ENCODE measurements at regions not wholly inside any gene's neighbourhood (a gene's known extent, or its start where the extent isn't known, plus 50 kb on each side); places are given as distances from the start of the nearest gene placed in this dataset.

DNA sequence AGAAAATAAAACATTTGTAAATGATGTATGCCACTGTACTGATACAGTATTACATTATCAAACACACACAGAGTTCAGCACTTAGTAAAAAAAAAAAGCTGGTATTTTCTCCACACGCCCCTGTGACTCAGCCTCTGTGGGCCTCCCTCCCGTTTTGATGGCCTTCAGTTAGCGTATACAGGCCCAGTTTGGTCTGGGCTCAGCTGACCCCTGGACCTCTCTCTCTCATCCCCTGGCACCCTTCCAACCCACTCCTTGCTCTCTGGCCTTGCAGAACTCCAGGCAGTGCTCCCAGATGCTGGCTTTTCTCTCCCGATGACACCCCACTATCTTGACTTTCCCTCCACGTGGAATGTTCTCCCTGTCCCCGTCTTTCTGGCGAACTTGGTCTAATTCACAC is 89.0 kb upstream of the LIMCH1 start:
- TF ChIP-seq POLR2AphosphoS5 (IDR thresholded peaks at IDR 0.05; ENCODE audit: low read depth) (no peak), SPI1 (IDR thresholded peaks at IDR 0.05; ENCODE audit: borderline replicate concordance, low read depth) (no peak), GABPA (IDR thresholded peaks at IDR 0.05; ENCODE audit: low read depth) (no peak)
- TF ChIP-seq, protein P1, sequence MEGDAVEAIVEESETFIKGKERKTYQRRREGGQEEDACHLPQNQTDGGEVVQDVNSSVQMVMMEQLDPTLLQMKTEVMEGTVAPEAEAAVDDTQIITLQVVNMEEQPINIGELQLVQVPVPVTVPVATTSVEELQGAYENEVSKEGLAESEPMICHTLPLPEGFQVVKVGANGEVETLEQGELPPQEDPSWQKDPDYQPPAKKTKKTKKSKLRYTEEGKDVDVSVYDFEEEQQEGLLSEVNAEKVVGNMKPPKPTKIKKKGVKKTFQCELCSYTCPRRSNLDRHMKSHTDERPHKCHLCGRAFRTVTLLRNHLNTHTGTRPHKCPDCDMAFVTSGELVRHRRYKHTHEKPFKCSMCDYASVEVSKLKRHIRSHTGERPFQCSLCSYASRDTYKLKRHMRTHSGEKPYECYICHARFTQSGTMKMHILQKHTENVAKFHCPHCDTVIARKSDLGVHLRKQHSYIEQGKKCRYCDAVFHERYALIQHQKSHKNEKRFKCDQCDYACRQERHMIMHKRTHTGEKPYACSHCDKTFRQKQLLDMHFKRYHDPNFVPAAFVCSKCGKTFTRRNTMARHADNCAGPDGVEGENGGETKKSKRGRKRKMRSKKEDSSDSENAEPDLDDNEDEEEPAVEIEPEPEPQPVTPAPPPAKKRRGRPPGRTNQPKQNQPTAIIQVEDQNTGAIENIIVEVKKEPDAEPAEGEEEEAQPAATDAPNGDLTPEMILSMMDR (IDR thresholded peaks at IDR 0.05; ENCODE audit: insufficient read depth, low read length), result no peak
- TF ChIP-seq, protein P2, sequence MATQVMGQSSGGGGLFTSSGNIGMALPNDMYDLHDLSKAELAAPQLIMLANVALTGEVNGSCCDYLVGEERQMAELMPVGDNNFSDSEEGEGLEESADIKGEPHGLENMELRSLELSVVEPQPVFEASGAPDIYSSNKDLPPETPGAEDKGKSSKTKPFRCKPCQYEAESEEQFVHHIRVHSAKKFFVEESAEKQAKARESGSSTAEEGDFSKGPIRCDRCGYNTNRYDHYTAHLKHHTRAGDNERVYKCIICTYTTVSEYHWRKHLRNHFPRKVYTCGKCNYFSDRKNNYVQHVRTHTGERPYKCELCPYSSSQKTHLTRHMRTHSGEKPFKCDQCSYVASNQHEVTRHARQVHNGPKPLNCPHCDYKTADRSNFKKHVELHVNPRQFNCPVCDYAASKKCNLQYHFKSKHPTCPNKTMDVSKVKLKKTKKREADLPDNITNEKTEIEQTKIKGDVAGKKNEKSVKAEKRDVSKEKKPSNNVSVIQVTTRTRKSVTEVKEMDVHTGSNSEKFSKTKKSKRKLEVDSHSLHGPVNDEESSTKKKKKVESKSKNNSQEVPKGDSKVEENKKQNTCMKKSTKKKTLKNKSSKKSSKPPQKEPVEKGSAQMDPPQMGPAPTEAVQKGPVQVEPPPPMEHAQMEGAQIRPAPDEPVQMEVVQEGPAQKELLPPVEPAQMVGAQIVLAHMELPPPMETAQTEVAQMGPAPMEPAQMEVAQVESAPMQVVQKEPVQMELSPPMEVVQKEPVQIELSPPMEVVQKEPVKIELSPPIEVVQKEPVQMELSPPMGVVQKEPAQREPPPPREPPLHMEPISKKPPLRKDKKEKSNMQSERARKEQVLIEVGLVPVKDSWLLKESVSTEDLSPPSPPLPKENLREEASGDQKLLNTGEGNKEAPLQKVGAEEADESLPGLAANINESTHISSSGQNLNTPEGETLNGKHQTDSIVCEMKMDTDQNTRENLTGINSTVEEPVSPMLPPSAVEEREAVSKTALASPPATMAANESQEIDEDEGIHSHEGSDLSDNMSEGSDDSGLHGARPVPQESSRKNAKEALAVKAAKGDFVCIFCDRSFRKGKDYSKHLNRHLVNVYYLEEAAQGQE (IDR thresholded peaks at IDR 0.05; ENCODE audit: insufficient replicate concordance, low read depth), result no peak
- Histone ChIP-seq H3K27me3 (ENCODE audit: insufficient read depth, poor library complexity, severe bottlenecking) (peaks cover 2% of the 10 kb centered on the region), H3K27ac (replicated peaks) (no peak overlapping the region), H3K4me3 (replicated peaks; ENCODE audit: insufficient read depth, low read length) (no peak overlapping the region)
- no peak for DNase-seq (ENCODE audit: low read depth in 1 of 2, low spot score in 1 of 2)

DNA sequence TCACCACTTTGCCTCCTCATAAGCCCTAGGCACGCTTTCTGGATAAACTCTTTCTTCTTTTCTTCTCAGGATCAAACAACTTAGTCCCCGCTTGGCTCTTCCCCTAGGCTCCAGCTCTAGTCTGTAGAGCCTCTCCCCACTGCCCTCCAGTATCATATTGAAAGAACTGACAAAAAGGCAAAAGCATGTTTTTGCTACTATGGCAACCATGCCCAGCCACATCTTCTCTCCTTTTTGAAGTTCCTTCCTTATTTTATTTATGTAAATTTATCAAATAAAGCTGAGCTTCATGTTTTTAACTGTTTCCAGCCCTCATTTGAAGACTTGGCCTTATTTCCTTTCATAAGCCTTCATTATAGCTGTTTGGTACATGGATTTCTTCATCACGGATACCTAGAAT is 86.0 kb upstream of the LIMCH1 start:
- no peak overlapping the region for H3K27ac ChIP-seq (replicated peaks)
- no peak overlapping the region for H3K4me3 ChIP-seq (replicated peaks; ENCODE audit: insufficient read depth, low read length)
- no peak for DNase-seq (ENCODE audit: low read depth in 1 of 2, low spot score in 1 of 2)
- H3K27me3 ChIP-seq (ENCODE audit: insufficient read depth, poor library complexity, severe bottlenecking), result no peaks in the 10 kb centered on the region
- TF ChIP-seq POLR2AphosphoS5 (IDR thresholded peaks at IDR 0.05; ENCODE audit: low read depth), result no peak
- TF ChIP-seq, protein P2 (IDR thresholded peaks at IDR 0.05; ENCODE audit: insufficient replicate concordance, low read depth), result no peak
- no peak for TF ChIP-seq GABPA (IDR thresholded peaks at IDR 0.05; ENCODE audit: low read depth)
- TF ChIP-seq SPI1 (IDR thresholded peaks at IDR 0.05; ENCODE audit: borderline replicate concordance, low read depth), result no peak
- TF ChIP-seq, protein P1 (IDR thresholded peaks at IDR 0.05; ENCODE audit: insufficient read depth, low read length), result no peak

DNA sequence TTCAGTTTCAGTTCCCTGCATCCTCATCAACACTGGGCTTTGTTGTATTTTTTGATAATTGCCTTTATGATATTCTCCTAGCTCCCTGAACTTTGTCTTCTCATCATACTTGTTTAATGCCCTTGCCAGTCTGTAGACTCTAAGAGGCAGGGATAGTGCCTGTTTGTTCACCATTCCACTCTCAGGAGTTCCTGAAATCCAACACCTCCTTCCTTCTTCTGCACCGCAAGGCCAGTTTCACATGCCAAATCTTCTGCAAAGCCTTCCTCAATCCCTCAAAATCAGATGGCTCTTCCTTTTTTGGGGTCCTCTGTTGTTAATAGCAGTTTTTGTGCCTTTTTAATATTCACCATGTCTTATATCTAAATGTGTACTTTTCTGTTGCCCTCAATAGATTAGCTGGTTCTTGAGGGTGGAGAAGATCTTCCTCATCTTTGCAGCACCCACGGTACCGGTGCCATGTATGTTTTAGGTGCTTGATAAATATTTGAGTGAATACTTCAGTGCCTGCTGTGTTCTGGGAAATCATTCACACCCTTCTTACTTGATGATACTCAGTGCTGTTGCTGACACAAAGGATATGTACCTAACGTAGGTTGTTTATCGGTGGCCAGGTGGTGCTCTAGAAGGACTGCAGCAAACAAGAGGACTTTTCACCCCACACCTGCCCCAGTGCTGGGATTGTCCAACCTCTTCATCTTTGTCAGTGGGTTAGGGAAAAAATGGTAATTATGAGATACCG is 85.3 kb upstream of the LIMCH1 start:
- Histone ChIP-seq H3K27ac (replicated peaks) (no peak overlapping the region), H3K4me3 (replicated peaks; ENCODE audit: insufficient read depth, low read length) (no peak overlapping the region), H3K27me3 (ENCODE audit: insufficient read depth, poor library complexity, severe bottlenecking) (no peaks in the 10 kb centered on the region)
- no peak for DNase-seq (ENCODE audit: low read depth in 1 of 2, low spot score in 1 of 2)
- TF ChIP-seq POLR2AphosphoS5 (IDR thresholded peaks at IDR 0.05; ENCODE audit: low read depth), result no peak

DNA sequence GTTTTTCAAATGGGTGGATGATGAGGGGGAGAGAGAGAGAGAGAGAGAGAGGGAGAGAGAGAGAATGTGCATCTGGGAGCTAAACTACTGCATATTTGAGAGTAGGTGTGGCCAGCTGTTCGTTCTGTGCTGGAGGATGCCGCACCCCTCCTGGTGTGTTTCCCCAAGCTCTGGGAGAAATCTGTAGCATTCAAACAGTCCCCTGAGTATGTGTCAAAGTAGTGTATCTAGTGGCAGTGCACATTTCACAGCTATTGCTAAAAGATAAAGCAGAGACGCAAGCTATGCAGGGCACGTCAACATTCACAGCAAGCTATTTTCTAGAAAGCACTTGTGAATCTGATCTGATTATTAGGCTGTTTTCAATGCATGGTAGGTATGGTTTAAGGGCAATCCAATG is 83.5 kb upstream of the LIMCH1 start:
- Histone ChIP-seq H3K4me3 (replicated peaks; ENCODE audit: insufficient read depth, low read length) (no peak overlapping the region), H3K27ac (replicated peaks) (no peak overlapping the region), H3K27me3 (ENCODE audit: insufficient read depth, poor library complexity, severe bottlenecking) (no peaks in the 10 kb centered on the region)
- DNase-seq (ENCODE audit: low read depth in 1 of 2, low spot score in 1 of 2), result no peak
- no peak for TF ChIP-seq GABPA (IDR thresholded peaks at IDR 0.05; ENCODE audit: low read depth)

DNA sequence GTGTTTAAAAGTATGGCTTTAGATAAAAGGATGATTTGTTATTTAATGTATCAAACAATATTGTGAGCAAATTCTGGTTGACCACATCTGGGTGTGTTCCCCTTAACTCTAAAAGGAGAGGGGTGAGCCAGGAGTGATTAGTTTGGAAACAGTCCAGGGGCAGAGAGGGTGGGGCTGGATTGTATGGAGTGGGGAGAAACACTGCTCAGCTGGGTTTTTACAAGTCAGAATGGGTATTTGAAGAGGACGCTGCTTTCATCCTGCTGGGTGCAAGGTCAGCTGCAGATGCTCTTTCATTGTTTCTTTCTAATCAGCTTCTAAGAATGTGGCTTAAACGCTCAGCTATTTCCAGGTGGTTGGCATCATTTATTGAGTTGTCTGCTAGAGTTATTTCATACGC is 82.8 kb upstream of the LIMCH1 start:
- Histone ChIP-seq H3K4me3 (replicated peaks; ENCODE audit: insufficient read depth, low read length) (no peak overlapping the region), H3K27ac (replicated peaks) (no peak overlapping the region), H3K27me3 (ENCODE audit: insufficient read depth, poor library complexity, severe bottlenecking) (no peaks in the 10 kb centered on the region)
- TF ChIP-seq POLR2AphosphoS5 (IDR thresholded peaks at IDR 0.05; ENCODE audit: low read depth) (no peak), SPI1 (IDR thresholded peaks at IDR 0.05; ENCODE audit: borderline replicate concordance, low read depth) (no peak), GABPA (IDR thresholded peaks at IDR 0.05; ENCODE audit: low read depth) (no peak)
- TF ChIP-seq, protein P1 (IDR thresholded peaks at IDR 0.05; ENCODE audit: insufficient read depth, low read length), result no peak
- TF ChIP-seq, protein P2 (IDR thresholded peaks at IDR 0.05; ENCODE audit: insufficient replicate concordance, low read depth), result no peak
- DNase-seq (ENCODE audit: low read depth in 1 of 2, low spot score in 1 of 2), result no peak

Data from HL-60 (cell line).